Fibroblast of lung (primary cell): ENCODE measurements at regions not wholly inside any gene's neighbourhood (a gene's known extent, or its start where the extent isn't known, plus 50 kb on each side); places are given as distances from the start of the nearest gene placed in this dataset.

Source experiments
- DNase-seq, 2 donors: peaks; one replicate each; pipeline versions ENCODE4 v3.0.0 to v3.0.0-alpha.2; 2010; ENCODE audit warnings: low read depth in 2 of 2
- H2AFZ ChIP-seq: 2 replicates; pipeline ENCODE4 v1.5.1; 2012; ENCODE audit warnings: low read length, control low read depth, inconsistent platforms
- H3K27ac ChIP-seq: 2 replicates; pipeline ENCODE4 v1.5.1; 2011; ENCODE audit warnings: low read length, control low read depth; ENCODE audit not compliant: insufficient read depth
- H3K27me3 ChIP-seq: 2 replicates; pipeline ENCODE4 v1.5.1; 2011; ENCODE audit warnings: mild to moderate bottlenecking, low read length; ENCODE audit not compliant: control insufficient read depth, insufficient read depth
- H3K36me3 ChIP-seq: 2 replicates; pipeline ENCODE4 v1.5.1; 2011; ENCODE audit warnings: low read length; ENCODE audit not compliant: control insufficient read depth, insufficient read depth
- H3K4me1 ChIP-seq: 2 replicates; pipeline ENCODE4 v1.5.1; 2011; ENCODE audit warnings: low read length; ENCODE audit not compliant: control insufficient read depth, insufficient read depth; ENCODE audit errors: extremely low read depth
- H3K4me2 ChIP-seq: 2 replicates; pipeline ENCODE4 v1.5.1; 2011; ENCODE audit warnings: low read length, control low read depth; ENCODE audit not compliant: insufficient read depth; ENCODE audit errors: extremely low read depth
- H3K4me3 ChIP-seq, 4 experiments: fragments of 200-600 bp in 1 of 4; sonication (generic) in 1 of 4; replicated peaks in 1 of 4; 2 replicates each; pipeline ENCODE4 v1.5.1; 2011 to 2016; ENCODE audit warnings: low read length in 4 of 4, low read depth in 3 of 4, mild to moderate bottlenecking in 3 of 4, control low read depth in 2 of 4, inconsistent platforms in 1 of 4, mixed read lengths in 1 of 4; ENCODE audit not compliant: insufficient read depth in 1 of 4; ENCODE audit errors: control extremely low read depth in 1 of 4
- H3K79me2 ChIP-seq: 2 replicates; pipeline ENCODE4 v1.5.1; 2012; ENCODE audit warnings: mild to moderate bottlenecking, low read length, inconsistent platforms; ENCODE audit not compliant: control insufficient read depth, insufficient read depth
- H3K9ac ChIP-seq: 2 replicates; pipeline ENCODE4 v1.5.1; 2011; ENCODE audit warnings: mild to moderate bottlenecking, low read length, control low read depth; ENCODE audit not compliant: insufficient read depth
- H3K9me3 ChIP-seq: 2 replicates; pipeline ENCODE4 v1.5.1; 2012; ENCODE audit warnings: low read depth, low read length; ENCODE audit not compliant: control insufficient read depth, insufficient read depth
- H4K20me1 ChIP-seq: 2 replicates; pipeline ENCODE4 v1.5.1; 2011; ENCODE audit warnings: low read length; ENCODE audit not compliant: control insufficient read depth, insufficient read depth; ENCODE audit errors: extremely low read depth
- CTCF ChIP-seq, 2 donors: IDR thresholded peaks in 1 of 2; conservative IDR thresholded peaks in 1 of 2; 1 replicate in 1 of 2; 2 replicates in 1 of 2; pipeline ENCODE4 v1.5.1; 2011 to 2012; ENCODE audit warnings: low read length in 2 of 2, control low read depth in 1 of 2, inconsistent platforms in 1 of 2, low read depth in 1 of 2, mild to moderate bottlenecking in 1 of 2
- EZH2 ChIP-seq: IDR thresholded peaks from 2 replicates; pipeline ENCODE4 v1.5.1; 2012; ENCODE audit warnings: low read length, control low read depth, mild to moderate bottlenecking; ENCODE audit errors: missing control alignments

GRCh38 chr3:46090161-46090591 is 62.9 kb upstream of the XCR1 start:
- Histone ChIP-seq H3K27ac (peak overlapping the region; percentile 62), H3K4me1 (peaks cover 10% of the 10 kb centered on the region), H3K4me3 (no peak overlapping the region), H4K20me1 (no peaks in the 10 kb centered on the region), H3K9me3 (no peaks in the 10 kb centered on the region), H3K79me2 (no peaks in the 10 kb centered on the region), H3K27me3 (no peaks in the 10 kb centered on the region), H3K36me3 (no peaks in the 10 kb centered on the region), H3K9ac (no peak overlapping the region), H3K4me2 (no peak overlapping the region), H2AFZ (no peak overlapping the region)
- DNase-seq, result no peak
- no peak for TF ChIP-seq EZH2
- TF ChIP-seq CTCF (conservative IDR thresholded peaks at IDR 0.05 in 1 of 2, IDR thresholded peaks at IDR 0.05 in 1 of 2; ENCODE audit: low read depth in 1 of 2, low read length in 2 of 2), result no peak

- Histone ChIP-seq H3K4me3 (no peak overlapping the region), H3K36me3 (no peaks in the 10 kb centered on the region), H3K4me2 (no peak overlapping the region), H2AFZ (no peak overlapping the region), H3K79me2 (no peaks in the 10 kb centered on the region), H3K27me3 (no peaks in the 10 kb centered on the region), H3K9me3 (no peaks in the 10 kb centered on the region), H3K4me1 (peaks cover 10% of the 10 kb centered on the region), H3K9ac (no peak overlapping the region), H4K20me1 (no peaks in the 10 kb centered on the region), H3K27ac (peak overlapping the region; percentile 65)
- peak; percentile 87 to 94 for DNase-seq
- TF ChIP-seq CTCF (conservative IDR thresholded peaks at IDR 0.05 in 1 of 2, IDR thresholded peaks at IDR 0.05 in 1 of 2; ENCODE audit: low read depth in 1 of 2, low read length in 2 of 2) (no peak), EZH2 (no peak)
Measured at GRCh38 chr3:46089237-46090011, 62.1 kb upstream of the XCR1 start.

- Histone ChIP-seq H3K4me3 (no peak overlapping the region), H3K27ac (no peak overlapping the region), H3K4me1 (peaks cover 10% of the 10 kb centered on the region), H3K36me3 (no peaks in the 10 kb centered on the region), H3K79me2 (no peaks in the 10 kb centered on the region), H2AFZ (no peak overlapping the region), H3K9ac (no peak overlapping the region), H3K27me3 (no peaks in the 10 kb centered on the region), H4K20me1 (no peaks in the 10 kb centered on the region), H3K9me3 (no peaks in the 10 kb centered on the region), H3K4me2 (no peak overlapping the region)
- TF ChIP-seq CTCF (conservative IDR thresholded peaks at IDR 0.05 in 1 of 2, IDR thresholded peaks at IDR 0.05 in 1 of 2; ENCODE audit: low read depth in 1 of 2, low read length in 2 of 2) (peak; percentile 40 to 50), EZH2 (no peak)
- DNase-seq, result peak; percentile 22 to 75
Measured at GRCh38 chr3:46087871-46088270, 60.6 kb upstream of the XCR1 start.
